ENCODE measurements at regions not wholly inside any gene's neighbourhood (a gene's known extent, or its start where the extent isn't known, plus 50 kb on each side); places are given as distances from the start of the nearest gene placed in this dataset.

- TF ChIP-seq POLR2A (IDR thresholded peaks at IDR 0.05) (no peak), CTCF (IDR thresholded peaks at IDR 0.05) (no peak)
These were observed 255.2 kb downstream of the AUH start for GRCh38 chr9:91106415-91107081.
